Caco-2 (cell line): ENCODE measurements at regions not wholly inside any gene's neighbourhood (a gene's known extent, or its start where the extent isn't known, plus 50 kb on each side); places are given as distances from the start of the nearest gene placed in this dataset.

Source experiments
- BruUV-seq: library from RNA; stranded (reverse); fragments of 400-500 nt; replicated peaks from 2 replicates; lab custom pipeline; 2021; lab: Mats Ljungman, UMichigan
- CTCF ChIA-PET: fragments of 300-600 bp; sonication (Branson Sonifier 250); formaldehyde crosslinking; loops from one replicate; lab custom pipeline; 2022; ENCODE audit warnings: antibody characterized with exemption; lab: Charles Lee
- POLR2A ChIA-PET: fragments of 300-600 bp; sonication (Branson Sonifier 250); formaldehyde crosslinking; loops from one replicate; lab custom pipeline; 2022; ENCODE audit warnings: antibody characterized with exemption; lab: Charles Lee
- DNase-seq, 2 experiments: peaks; one replicate each; pipeline versions ENCODE4 v3.0.0 to v3.0.0-alpha.2; 2020 to 2022
- H3K27me3 ChIP-seq: replicated peaks from 2 replicates; pipeline ENCODE4 v1.6.0; 2011; ENCODE audit warnings: low read length; ENCODE audit not compliant: control insufficient read depth, insufficient read depth
- H3K36me3 ChIP-seq: 2 replicates; pipeline ENCODE4 v1.5.1; 2011; ENCODE audit warnings: low read length; ENCODE audit not compliant: control insufficient read depth, insufficient read depth
- H3K4me1 ChIP-seq: fragments of 250-450 bp; sonication (Bioruptor Pico); 2 replicates; pipeline ENCODE4 v1.5.1; 2020; ENCODE audit warnings: mild to moderate bottlenecking
- H3K4me3 ChIP-seq: 2 replicates; pipeline ENCODE4 v1.5.1; 2011; ENCODE audit warnings: low read depth, mild to moderate bottlenecking, control low read depth, low read length
- H3K9me3 ChIP-seq: fragments of 250-450 bp; sonication (Bioruptor Pico); 2 replicates; pipeline ENCODE4 v1.5.1; 2020; ENCODE audit warnings: mild to moderate bottlenecking, moderate library complexity
- H3K27ac Mint-ChIP-seq: one replicate; pipeline ENCODE4 v1.8.0; 2022; ENCODE audit warnings: mixed read lengths; ENCODE audit not compliant: unreplicated experiment
- H3K27me3 Mint-ChIP-seq: one replicate; pipeline ENCODE4 v1.8.0; 2022; ENCODE audit warnings: mixed read lengths; ENCODE audit not compliant: insufficient read depth, unreplicated experiment
- H3K36me3 Mint-ChIP-seq: one replicate; pipeline ENCODE4 v1.8.0; 2022; ENCODE audit warnings: mild to moderate bottlenecking, mixed read lengths; ENCODE audit not compliant: insufficient read depth, unreplicated experiment
- H3K4me1 Mint-ChIP-seq: one replicate; pipeline ENCODE4 v1.8.0; 2022; ENCODE audit warnings: low read depth, mixed read lengths; ENCODE audit not compliant: unreplicated experiment
- H3K4me3 Mint-ChIP-seq: one replicate; pipeline ENCODE4 v1.8.0; 2022; ENCODE audit warnings: mild to moderate bottlenecking, moderate library complexity, mixed read lengths; ENCODE audit not compliant: unreplicated experiment
- H3K9me3 Mint-ChIP-seq: one replicate; pipeline ENCODE4 v1.8.0; 2022; ENCODE audit warnings: mixed read lengths; ENCODE audit not compliant: unreplicated experiment
- CTCF ChIP-seq, 2 experiments: fragments of 200-600 bp in 1 of 2; IDR thresholded peaks; 1 replicate in 1 of 2; 2 replicates in 1 of 2; pipeline versions ENCODE4 v1.5.1 to v1.8.0; 2011 to 2022; ENCODE audit warnings: antibody characterized with exemption in 1 of 2, control low read depth in 1 of 2, inconsistent platforms in 1 of 2, low read depth in 1 of 2, low read length in 1 of 2, mild to moderate bottlenecking in 1 of 2, moderate library complexity in 1 of 2; ENCODE audit not compliant: insufficient read depth in 1 of 2, severe bottlenecking in 1 of 2, unreplicated experiment in 1 of 2
- intact Hi-C: fragments of 100-400 bp; cut with micrococcal nuclease; formaldehyde crosslinking; loops from one replicate; pipeline ENCODE4 v1.10.0; 2022; ENCODE audit not compliant: unreplicated experiment

DNA sequence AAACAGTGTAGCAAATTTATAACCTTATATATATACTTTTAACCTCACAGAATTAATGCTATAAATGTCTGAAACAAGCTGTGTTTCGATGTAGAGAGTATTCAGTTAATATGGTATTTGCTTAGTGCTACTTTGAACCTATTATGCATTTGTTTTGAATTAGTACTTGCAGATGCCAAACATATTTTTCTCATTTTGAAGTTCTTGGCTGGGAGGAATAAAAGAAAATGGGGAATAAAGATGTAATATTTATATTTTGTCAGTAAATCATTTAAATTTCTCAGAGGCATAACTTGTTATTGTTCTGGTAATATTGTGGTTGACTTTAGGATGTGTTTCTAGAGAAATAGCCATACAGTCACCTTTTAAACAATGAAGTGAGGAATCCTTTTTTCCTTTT, 175.9 kb upstream of the IZUMO3 start:
- DNase-seq, result no peak
- Histone ChIP-seq H3K36me3 (no peaks in the 10 kb centered on the region), H3K4me1 (no peaks in the 10 kb centered on the region), H3K9me3 (no peaks in the 10 kb centered on the region), H3K4me3 (no peak overlapping the region), H3K27me3 (no peaks in the 10 kb centered on the region)
- no peak for TF ChIP-seq CTCF (IDR thresholded peaks at IDR 0.05; ENCODE audit: insufficient read depth in 1 of 2, low read depth in 1 of 2, low read length in 1 of 2, severe bottlenecking in 1 of 2, unreplicated experiment in 1 of 2)
- no peaks in the 10 kb centered on the region for H3K4me1 Mint-ChIP-seq
- no peaks in the 10 kb centered on the region for H3K9me3 Mint-ChIP-seq
- intact Hi-C loops, result no loop called here
- no peaks in the 10 kb centered on the region for H3K36me3 Mint-ChIP-seq
- BruUV-seq, result no TSS peak
- CTCF ChIA-PET, result no interaction called here
- no peaks in the 10 kb centered on the region for H3K27me3 Mint-ChIP-seq
- H3K4me3 Mint-ChIP-seq, result no peak overlapping the region
- H3K27ac Mint-ChIP-seq, result no peak overlapping the region
- POLR2A ChIA-PET, result no interaction called here

GRCh38 chr9:24712206-24712605, 166.5 kb upstream of the IZUMO3 start:
- no TSS peak for BruUV-seq
- Mint-ChIP-seq H3K36me3 (no peaks in the 10 kb centered on the region), H3K9me3 (no peaks in the 10 kb centered on the region), H3K4me1 (no peaks in the 10 kb centered on the region), H3K27me3 (no peaks in the 10 kb centered on the region), H3K4me3 (no peak overlapping the region), H3K27ac (no peak overlapping the region)
- TF ChIP-seq CTCF (IDR thresholded peaks at IDR 0.05; ENCODE audit: insufficient read depth in 1 of 2, low read depth in 1 of 2, low read length in 1 of 2, severe bottlenecking in 1 of 2, unreplicated experiment in 1 of 2), result no peak
- Histone ChIP-seq H3K4me1 (no peaks in the 10 kb centered on the region), H3K4me3 (no peak overlapping the region), H3K36me3 (no peaks in the 10 kb centered on the region), H3K9me3 (no peaks in the 10 kb centered on the region), H3K27me3 (no peaks in the 10 kb centered on the region)
- no peak for DNase-seq
- CTCF ChIA-PET, result no interaction called here
- POLR2A ChIA-PET, result no interaction called here
- intact Hi-C loops, result no loop called here

DNA sequence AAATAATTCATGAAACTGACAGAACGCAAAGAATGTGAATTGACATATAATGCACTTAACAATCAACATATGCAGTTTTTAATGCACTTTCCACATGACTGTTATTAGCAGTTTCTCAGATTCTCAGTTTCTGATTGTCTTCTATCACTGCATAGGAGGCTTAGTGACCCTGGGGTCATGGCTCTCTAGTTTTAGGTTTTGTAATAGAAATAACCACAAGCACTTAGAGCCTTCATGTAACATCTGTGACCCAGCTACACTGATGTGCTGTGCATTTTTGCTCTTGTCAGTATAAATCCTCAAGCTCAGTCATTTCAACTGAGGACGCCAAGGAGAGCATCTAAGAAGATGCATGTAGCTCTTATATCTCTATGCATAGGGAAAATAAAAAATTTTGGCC, 163.1 kb upstream of the IZUMO3 start:
- no TSS peak for BruUV-seq
- no peak for DNase-seq
- no peak overlapping the region for H3K27ac Mint-ChIP-seq
- ChIA-PET POLR2A (no interaction called here), CTCF (no interaction called here)
- Histone ChIP-seq H3K4me3 (no peak overlapping the region), H3K4me1 (no peaks in the 10 kb centered on the region), H3K9me3 (no peaks in the 10 kb centered on the region), H3K27me3 (no peaks in the 10 kb centered on the region), H3K36me3 (no peaks in the 10 kb centered on the region)
- no peaks in the 10 kb centered on the region for H3K27me3 Mint-ChIP-seq
- no peaks in the 10 kb centered on the region for H3K9me3 Mint-ChIP-seq
- no peak overlapping the region for H3K4me3 Mint-ChIP-seq
- no peaks in the 10 kb centered on the region for H3K36me3 Mint-ChIP-seq
- intact Hi-C loops, result no loop called here
- no peaks in the 10 kb centered on the region for H3K4me1 Mint-ChIP-seq
- no peak for TF ChIP-seq CTCF (IDR thresholded peaks at IDR 0.05; ENCODE audit: insufficient read depth in 1 of 2, low read depth in 1 of 2, low read length in 1 of 2, severe bottlenecking in 1 of 2, unreplicated experiment in 1 of 2)
